Liver (tissue), 8 donors: ENCODE measurements at regions not wholly inside any gene's neighbourhood (a gene's known extent, or its start where the extent isn't known, plus 50 kb on each side); places are given as distances from the start of the nearest gene placed in this dataset.
"Not testable (repeated sequence)": the region's sequence is repeated elsewhere in the genome, so short reads cannot be mapped to it uniquely, and the experiment has no call there.

ENCODE experiments used
- DNase-seq: peaks from one replicate; pipeline ENCODE4 v3.0.0-alpha.2; 2017; ENCODE audit warnings: low spot score
- H3K27ac ChIP-seq, 2 donors: one replicate each; pipeline ENCODE4 v1.7.0; 2013; ENCODE audit warnings: inconsistent platforms in 2 of 2, low read length in 2 of 2, control low read depth in 1 of 2, low read depth in 1 of 2, mild to moderate bottlenecking in 1 of 2
- H3K27me3 ChIP-seq, 4 donors: one replicate each; pipeline versions ENCODE4 v1.6.1 to v1.7.0; 2013; ENCODE audit warnings: low read length in 3 of 4, inconsistent platforms in 1 of 4, mild to moderate bottlenecking in 1 of 4, moderate library complexity in 1 of 4; ENCODE audit not compliant: control insufficient read depth in 4 of 4, insufficient read depth in 4 of 4
- H3K36me3 ChIP-seq, 4 donors: one replicate each; pipeline versions ENCODE4 v1.6.1 to v1.7.0; 2013; ENCODE audit warnings: low read length in 3 of 4, mild to moderate bottlenecking in 3 of 4, low read depth in 1 of 4, moderate library complexity in 1 of 4; ENCODE audit not compliant: control insufficient read depth in 4 of 4, insufficient read depth in 3 of 4
- H3K4me1 ChIP-seq, 4 donors: one replicate each; pipeline versions ENCODE4 v1.6.1 to v1.7.0; 2013; ENCODE audit warnings: low read length in 3 of 4, mild to moderate bottlenecking in 3 of 4, moderate library complexity in 1 of 4; ENCODE audit not compliant: control insufficient read depth in 4 of 4, insufficient read depth in 4 of 4
- H3K4me3 ChIP-seq, 3 donors: one replicate each; pipeline versions ENCODE4 v1.6.1 to v1.7.0; 2013; ENCODE audit warnings: low read length in 3 of 3, control low read depth in 1 of 3, low read depth in 1 of 3, mild to moderate bottlenecking in 1 of 3
- H3K9ac ChIP-seq, 2 donors: one replicate each; pipeline ENCODE4 v1.7.0; 2013; ENCODE audit warnings: low read length in 2 of 2, mild to moderate bottlenecking in 2 of 2, moderate library complexity in 2 of 2, control low read depth in 1 of 2, low read depth in 1 of 2
- H3K9me3 ChIP-seq, 4 donors: one replicate each; pipeline versions ENCODE4 v1.6.1 to v1.7.0; 2013; ENCODE audit warnings: low read length in 3 of 4; ENCODE audit not compliant: control insufficient read depth in 4 of 4
- EGR1 ChIP-seq, 2 donors: IDR thresholded peaks; 2 replicates each; pipeline ENCODE4 v1.6.1; 2016 to 2018; ENCODE audit warnings: antibody characterized with exemption in 2 of 2, low read depth in 2 of 2
- FOXA1 ChIP-seq: IDR thresholded peaks from 2 replicates; pipeline ENCODE4 v1.6.1; 2016; ENCODE audit warnings: antibody characterized with exemption
- FOXA2 ChIP-seq: IDR thresholded peaks from 2 replicates; pipeline ENCODE4 v1.6.1; 2016; ENCODE audit warnings: antibody characterized with exemption
- GABPA ChIP-seq, 2 donors: IDR thresholded peaks in 1 of 2; conservative IDR thresholded peaks in 1 of 2; 2 replicates each; pipeline ENCODE4 v1.6.1; 2016; ENCODE audit warnings: antibody characterized with exemption in 2 of 2, mild to moderate bottlenecking in 1 of 2, moderate library complexity in 1 of 2
- HNF4A ChIP-seq, 2 donors: conservative IDR thresholded peaks; 2 replicates each; pipeline ENCODE4 v1.6.1; 2016; ENCODE audit warnings: antibody characterized with exemption in 2 of 2, mild to moderate bottlenecking in 2 of 2
- HNF4G ChIP-seq: IDR thresholded peaks from 2 replicates; pipeline ENCODE4 v1.6.1; 2016; ENCODE audit warnings: antibody characterized with exemption
- JUND ChIP-seq, 2 donors: IDR thresholded peaks; 2 replicates each; pipeline ENCODE4 v1.6.1; 2016; ENCODE audit warnings: antibody characterized with exemption in 2 of 2
- NR2F2 ChIP-seq: IDR thresholded peaks from 2 replicates; pipeline ENCODE4 v1.6.1; 2016; ENCODE audit warnings: antibody characterized with exemption
- RAD21 ChIP-seq, 2 donors: IDR thresholded peaks; 2 replicates each; pipeline ENCODE4 v1.6.1; 2016; ENCODE audit warnings: antibody characterized with exemption in 2 of 2, mild to moderate bottlenecking in 2 of 2
- RXRA ChIP-seq, 2 donors: IDR thresholded peaks; 2 replicates each; pipeline ENCODE4 v1.6.1; 2017 to 2018; ENCODE audit warnings: antibody characterized with exemption in 2 of 2, mild to moderate bottlenecking in 1 of 2
- SP1 ChIP-seq: IDR thresholded peaks from 2 replicates; pipeline ENCODE4 v1.6.1; 2018; ENCODE audit warnings: antibody characterized with exemption, mild to moderate bottlenecking
- TAF1 ChIP-seq: conservative IDR thresholded peaks from 2 replicates; pipeline ENCODE4 v1.6.1; 2016; ENCODE audit warnings: antibody characterized with exemption, mild to moderate bottlenecking
- YY1 ChIP-seq: IDR thresholded peaks from 2 replicates; pipeline ENCODE4 v1.6.1; 2016; ENCODE audit warnings: antibody characterized with exemption, mild to moderate bottlenecking
- WGBS: extraction: QIAGEN DNeasy Blood & Tissue Kit; methylation state at CpG from one replicate; pipeline ENCODE4 v1.1.7; 2013; 5-methylcytosine and 5-hydroxymethylcytosine counted together
- TF ChIP-seq, protein P1 (sequence below): IDR thresholded peaks from 2 replicates; pipeline ENCODE4 v1.6.1; 2016; ENCODE audit warnings: antibody characterized with exemption, mild to moderate bottlenecking
- TF ChIP-seq, protein P2 (sequence below): fragments of 150-350 bp; IDR thresholded peaks from 2 replicates; pipeline ENCODE4 v1.5.1; 2017; ENCODE audit warnings: improper control_type of control experiment, low read depth, low read length; ENCODE audit not compliant: missing input control
- TF ChIP-seq, protein P3 (sequence below): IDR thresholded peaks from 2 replicates; pipeline ENCODE4 v1.6.1; 2016; ENCODE audit warnings: antibody characterized with exemption
- TF ChIP-seq, protein P4 (sequence below): IDR thresholded peaks from 2 replicates; pipeline ENCODE4 v1.6.1; 2016; ENCODE audit warnings: antibody characterized with exemption
- TF ChIP-seq, protein P5 (sequence below): IDR thresholded peaks from 2 replicates; pipeline ENCODE4 v1.6.1; 2016; ENCODE audit warnings: antibody characterized with exemption
- donor health status: healthy.
- donor health status: healthy.
- donor health status: healthy.
- donor health status: healthy.
- donor health status: healthy.

DNA sequence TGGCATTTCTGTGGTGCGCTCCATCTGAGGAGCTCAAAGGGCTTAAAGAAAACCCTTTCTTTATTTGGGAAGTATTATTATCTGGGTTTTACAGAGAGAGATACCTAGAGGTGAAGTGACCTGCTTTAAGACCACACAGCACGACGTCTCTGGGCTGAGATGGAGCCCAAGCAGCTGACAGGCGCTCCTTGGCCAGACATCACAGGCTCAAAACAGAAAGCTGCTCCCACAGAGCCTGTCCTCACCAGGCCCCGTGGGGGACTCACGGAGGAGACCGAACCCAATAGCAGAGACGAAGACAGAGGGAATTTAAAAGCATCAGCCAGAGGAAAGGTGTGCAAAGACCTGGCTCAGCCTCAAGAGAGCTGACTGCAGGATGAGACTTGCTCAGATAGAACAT, 175.9 kb upstream of the IRF2BP2 start:
- not testable (repeated sequence) for H3K36me3 ChIP-seq, H3K9ac ChIP-seq, H3K4me1 ChIP-seq, DNase-seq, H3K27me3 ChIP-seq, H3K27ac ChIP-seq, H3K9me3 ChIP-seq, H3K4me3 ChIP-seq
- WGBS: 98% methylated on average over 4 of the region's 8 CpGs

DNA sequence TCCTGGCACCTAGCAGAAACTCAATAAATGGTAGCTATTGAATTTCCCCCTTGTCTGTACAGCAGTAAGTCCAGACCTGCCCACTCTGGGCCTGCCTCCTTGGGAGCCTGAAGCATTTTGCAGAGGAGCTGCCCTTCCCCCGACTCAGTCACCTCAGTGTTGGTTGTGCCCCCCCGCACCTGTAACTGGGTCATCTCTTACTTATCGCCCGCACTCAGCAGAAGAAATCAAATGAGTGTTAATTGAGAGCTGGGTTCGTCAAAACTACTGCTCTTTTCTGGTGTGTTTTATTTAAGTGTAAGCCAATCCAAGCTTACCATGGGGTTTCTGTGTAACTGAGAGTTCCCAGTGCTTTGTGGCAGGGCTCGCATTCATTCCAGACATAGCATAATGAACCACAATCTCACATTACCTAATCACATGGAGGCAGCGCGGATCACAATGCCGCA, 175.5 kb upstream of the IRF2BP2 start:
- H3K9me3 ChIP-seq, H3K27me3 ChIP-seq, H3K9ac ChIP-seq, H3K4me1 ChIP-seq, DNase-seq, H3K36me3 ChIP-seq, H3K4me3 ChIP-seq, H3K27ac ChIP-seq: not testable (repeated sequence)
- WGBS: 95% methylated on average over 9 of the region's 9 CpGs

DNA sequence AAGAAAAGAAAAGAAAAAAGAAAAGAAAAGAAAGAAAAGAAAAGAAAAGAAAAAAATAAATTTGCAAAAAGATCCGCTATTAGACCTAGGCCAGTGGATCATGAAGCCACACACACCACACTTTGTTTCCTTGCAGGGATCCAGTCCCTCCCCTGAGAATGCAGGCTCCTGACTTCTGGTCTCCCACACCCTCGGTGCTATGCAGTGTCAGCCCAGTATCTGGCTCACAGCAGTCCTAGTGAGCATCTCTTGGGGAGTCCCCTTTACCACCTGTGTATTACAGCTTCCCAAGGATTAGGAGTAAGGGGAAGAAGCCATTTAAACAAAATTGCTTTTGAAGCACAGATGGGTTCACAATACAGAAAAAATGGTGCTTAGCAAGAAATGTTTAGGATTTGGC, 174.1 kb upstream of the IRF2BP2 start:
- H3K36me3 ChIP-seq, H3K9ac ChIP-seq, H3K4me3 ChIP-seq, H3K27ac ChIP-seq, H3K27me3 ChIP-seq, DNase-seq, H3K9me3 ChIP-seq, H3K4me1 ChIP-seq: not testable (repeated sequence)
- WGBS: over 99% methylated on average over 2 of the region's 2 CpGs

DNA sequence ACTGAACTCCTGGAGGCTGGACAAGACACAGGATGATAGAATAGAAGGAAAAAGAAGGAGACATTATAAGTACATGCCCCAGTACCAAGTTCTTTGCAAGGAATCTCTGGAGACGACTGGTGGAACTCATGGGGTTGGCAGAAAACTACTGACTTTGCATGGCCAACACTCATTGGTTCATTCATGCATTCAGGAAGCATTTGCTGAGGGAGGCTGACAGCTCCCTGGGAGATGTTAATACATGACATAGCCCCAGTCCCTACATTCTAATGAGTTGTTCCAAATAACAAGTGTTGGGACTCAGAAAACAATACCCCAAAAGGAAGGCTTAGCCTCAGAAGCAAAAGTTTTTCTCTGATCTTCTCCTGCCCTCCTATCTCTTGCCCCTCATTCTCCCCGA, 172.8 kb upstream of the IRF2BP2 start:
- Histone ChIP-seq H3K36me3 (no peaks in the 10 kb centered on the region), H3K4me3 (no peak overlapping the region), H3K4me1 (no peaks in the 10 kb centered on the region), H3K27ac (no peak overlapping the region), H3K9ac (no peak overlapping the region), H3K27me3 (no peaks in the 10 kb centered on the region), H3K9me3 (no peaks in the 10 kb centered on the region)
- 82% methylated on average over 2 of the region's 2 CpGs for WGBS
- no peak for TF ChIP-seq RXRA (IDR thresholded peaks at IDR 0.05)
- TF ChIP-seq, protein P1, sequence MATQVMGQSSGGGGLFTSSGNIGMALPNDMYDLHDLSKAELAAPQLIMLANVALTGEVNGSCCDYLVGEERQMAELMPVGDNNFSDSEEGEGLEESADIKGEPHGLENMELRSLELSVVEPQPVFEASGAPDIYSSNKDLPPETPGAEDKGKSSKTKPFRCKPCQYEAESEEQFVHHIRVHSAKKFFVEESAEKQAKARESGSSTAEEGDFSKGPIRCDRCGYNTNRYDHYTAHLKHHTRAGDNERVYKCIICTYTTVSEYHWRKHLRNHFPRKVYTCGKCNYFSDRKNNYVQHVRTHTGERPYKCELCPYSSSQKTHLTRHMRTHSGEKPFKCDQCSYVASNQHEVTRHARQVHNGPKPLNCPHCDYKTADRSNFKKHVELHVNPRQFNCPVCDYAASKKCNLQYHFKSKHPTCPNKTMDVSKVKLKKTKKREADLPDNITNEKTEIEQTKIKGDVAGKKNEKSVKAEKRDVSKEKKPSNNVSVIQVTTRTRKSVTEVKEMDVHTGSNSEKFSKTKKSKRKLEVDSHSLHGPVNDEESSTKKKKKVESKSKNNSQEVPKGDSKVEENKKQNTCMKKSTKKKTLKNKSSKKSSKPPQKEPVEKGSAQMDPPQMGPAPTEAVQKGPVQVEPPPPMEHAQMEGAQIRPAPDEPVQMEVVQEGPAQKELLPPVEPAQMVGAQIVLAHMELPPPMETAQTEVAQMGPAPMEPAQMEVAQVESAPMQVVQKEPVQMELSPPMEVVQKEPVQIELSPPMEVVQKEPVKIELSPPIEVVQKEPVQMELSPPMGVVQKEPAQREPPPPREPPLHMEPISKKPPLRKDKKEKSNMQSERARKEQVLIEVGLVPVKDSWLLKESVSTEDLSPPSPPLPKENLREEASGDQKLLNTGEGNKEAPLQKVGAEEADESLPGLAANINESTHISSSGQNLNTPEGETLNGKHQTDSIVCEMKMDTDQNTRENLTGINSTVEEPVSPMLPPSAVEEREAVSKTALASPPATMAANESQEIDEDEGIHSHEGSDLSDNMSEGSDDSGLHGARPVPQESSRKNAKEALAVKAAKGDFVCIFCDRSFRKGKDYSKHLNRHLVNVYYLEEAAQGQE: no peak
- TF ChIP-seq HNF4A (conservative IDR thresholded peaks at IDR 0.05): no peak
- TF ChIP-seq JUND (IDR thresholded peaks at IDR 0.05): no peak
- TF ChIP-seq TAF1: no peak
- TF ChIP-seq YY1: no peak
- TF ChIP-seq FOXA1: no peak
- TF ChIP-seq, protein P2, sequence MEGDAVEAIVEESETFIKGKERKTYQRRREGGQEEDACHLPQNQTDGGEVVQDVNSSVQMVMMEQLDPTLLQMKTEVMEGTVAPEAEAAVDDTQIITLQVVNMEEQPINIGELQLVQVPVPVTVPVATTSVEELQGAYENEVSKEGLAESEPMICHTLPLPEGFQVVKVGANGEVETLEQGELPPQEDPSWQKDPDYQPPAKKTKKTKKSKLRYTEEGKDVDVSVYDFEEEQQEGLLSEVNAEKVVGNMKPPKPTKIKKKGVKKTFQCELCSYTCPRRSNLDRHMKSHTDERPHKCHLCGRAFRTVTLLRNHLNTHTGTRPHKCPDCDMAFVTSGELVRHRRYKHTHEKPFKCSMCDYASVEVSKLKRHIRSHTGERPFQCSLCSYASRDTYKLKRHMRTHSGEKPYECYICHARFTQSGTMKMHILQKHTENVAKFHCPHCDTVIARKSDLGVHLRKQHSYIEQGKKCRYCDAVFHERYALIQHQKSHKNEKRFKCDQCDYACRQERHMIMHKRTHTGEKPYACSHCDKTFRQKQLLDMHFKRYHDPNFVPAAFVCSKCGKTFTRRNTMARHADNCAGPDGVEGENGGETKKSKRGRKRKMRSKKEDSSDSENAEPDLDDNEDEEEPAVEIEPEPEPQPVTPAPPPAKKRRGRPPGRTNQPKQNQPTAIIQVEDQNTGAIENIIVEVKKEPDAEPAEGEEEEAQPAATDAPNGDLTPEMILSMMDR: no peak
- TF ChIP-seq RAD21 (IDR thresholded peaks at IDR 0.05): no peak
- TF ChIP-seq, protein P3, sequence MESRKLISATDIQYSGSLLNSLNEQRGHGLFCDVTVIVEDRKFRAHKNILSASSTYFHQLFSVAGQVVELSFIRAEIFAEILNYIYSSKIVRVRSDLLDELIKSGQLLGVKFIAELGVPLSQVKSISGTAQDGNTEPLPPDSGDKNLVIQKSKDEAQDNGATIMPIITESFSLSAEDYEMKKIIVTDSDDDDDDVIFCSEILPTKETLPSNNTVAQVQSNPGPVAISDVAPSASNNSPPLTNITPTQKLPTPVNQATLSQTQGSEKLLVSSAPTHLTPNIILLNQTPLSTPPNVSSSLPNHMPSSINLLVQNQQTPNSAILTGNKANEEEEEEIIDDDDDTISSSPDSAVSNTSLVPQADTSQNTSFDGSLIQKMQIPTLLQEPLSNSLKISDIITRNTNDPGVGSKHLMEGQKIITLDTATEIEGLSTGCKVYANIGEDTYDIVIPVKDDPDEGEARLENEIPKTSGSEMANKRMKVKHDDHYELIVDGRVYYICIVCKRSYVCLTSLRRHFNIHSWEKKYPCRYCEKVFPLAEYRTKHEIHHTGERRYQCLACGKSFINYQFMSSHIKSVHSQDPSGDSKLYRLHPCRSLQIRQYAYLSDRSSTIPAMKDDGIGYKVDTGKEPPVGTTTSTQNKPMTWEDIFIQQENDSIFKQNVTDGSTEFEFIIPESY: no peak
- TF ChIP-seq, protein P4, sequence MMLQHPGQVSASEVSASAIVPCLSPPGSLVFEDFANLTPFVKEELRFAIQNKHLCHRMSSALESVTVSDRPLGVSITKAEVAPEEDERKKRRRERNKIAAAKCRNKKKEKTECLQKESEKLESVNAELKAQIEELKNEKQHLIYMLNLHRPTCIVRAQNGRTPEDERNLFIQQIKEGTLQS: no peak
- TF ChIP-seq, protein P5, sequence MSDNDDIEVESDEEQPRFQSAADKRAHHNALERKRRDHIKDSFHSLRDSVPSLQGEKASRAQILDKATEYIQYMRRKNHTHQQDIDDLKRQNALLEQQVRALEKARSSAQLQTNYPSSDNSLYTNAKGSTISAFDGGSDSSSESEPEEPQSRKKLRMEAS: no peak
- TF ChIP-seq HNF4G: no peak
- no peak for TF ChIP-seq GABPA (IDR thresholded peaks at IDR 0.05 in 1 of 2, conservative IDR thresholded peaks at IDR 0.05 in 1 of 2)
- no peak for TF ChIP-seq NR2F2
- no peak for TF ChIP-seq FOXA2
- no peak for TF ChIP-seq SP1
- TF ChIP-seq EGR1 (IDR thresholded peaks at IDR 0.05; ENCODE audit: low read depth in 2 of 2): no peak
- DNase-seq: no peak
